NCI-H524 (cell line): ENCODE measurements at regions not wholly inside any gene's neighbourhood (a gene's known extent, or its start where the extent isn't known, plus 50 kb on each side); places are given as distances from the start of the nearest gene placed in this dataset.
A peak's percentile ranks its signal among the peaks of the same experiment; 100 is the strongest.
"Not testable (repeated sequence)": the region's sequence is repeated elsewhere in the genome, so short reads cannot be mapped to it uniquely, and the experiment has no call there.

ENCODE experiments used
- DNase-seq, 2 experiments: peaks; one replicate each; lab custom pipeline; 2025; lab: John Stamatoyannopoulos, UW

DNA sequence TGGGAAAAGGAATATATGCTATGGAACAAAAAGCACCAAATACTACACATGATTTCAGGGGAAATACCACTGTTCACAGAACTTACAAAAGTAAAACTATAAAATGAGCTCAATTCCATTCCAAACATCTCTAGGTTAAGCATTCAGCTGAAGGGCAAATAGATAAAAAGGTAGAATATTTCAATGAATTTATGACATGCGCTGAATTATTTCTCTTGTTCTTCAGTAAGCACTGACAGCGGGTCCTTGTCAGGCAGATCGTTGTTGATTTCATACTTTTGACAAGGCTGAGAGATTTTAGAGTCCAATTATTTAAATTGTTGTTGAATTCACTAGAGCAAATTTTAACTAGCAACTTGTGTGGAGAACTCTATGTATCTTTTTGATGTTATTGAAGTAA, 449.6 kb downstream of the GUCY1A2 start:
- no peak for DNase-seq

DNA sequence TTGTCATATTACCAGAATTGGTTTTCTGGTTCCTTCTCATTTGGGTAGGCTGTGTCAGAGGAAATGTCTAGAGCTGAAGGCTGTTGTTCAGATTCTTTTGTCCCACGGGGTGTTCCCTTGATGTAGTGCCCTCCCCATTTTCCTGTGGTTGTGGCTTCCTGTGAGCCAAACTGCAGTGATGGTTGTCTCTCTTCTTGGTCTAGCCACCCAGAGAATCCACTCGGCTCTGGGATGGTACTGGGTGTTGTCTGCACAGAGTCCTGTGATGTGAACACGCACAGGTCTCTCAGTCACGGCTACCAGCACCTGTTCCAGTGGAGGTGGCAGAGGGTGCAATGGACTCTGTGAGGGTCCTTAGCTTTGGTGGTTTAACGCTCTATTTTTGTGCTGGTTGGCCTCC, 440.9 kb downstream of the GUCY1A2 start:
- not testable (repeated sequence) for DNase-seq

DNA sequence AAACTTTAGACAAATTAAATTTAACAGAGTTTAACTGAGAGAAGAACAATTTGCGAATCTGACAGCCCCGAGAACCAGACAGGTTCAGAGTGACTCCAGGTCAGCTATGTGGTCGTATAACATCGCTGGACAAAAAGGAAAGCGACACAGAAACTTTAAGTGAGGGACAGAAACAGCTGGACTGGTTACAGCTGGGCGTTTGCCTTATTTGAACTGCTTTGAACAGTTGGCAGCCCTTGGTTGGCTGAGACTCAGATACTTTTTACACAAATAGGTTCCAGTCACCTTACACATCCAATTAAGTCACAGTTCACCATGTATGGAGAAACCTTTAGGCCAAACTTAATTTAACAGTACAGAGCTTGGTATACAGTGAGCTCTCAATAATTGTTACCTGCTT, 436.9 kb downstream of the GUCY1A2 start:
- DNase-seq: no peak

DNA sequence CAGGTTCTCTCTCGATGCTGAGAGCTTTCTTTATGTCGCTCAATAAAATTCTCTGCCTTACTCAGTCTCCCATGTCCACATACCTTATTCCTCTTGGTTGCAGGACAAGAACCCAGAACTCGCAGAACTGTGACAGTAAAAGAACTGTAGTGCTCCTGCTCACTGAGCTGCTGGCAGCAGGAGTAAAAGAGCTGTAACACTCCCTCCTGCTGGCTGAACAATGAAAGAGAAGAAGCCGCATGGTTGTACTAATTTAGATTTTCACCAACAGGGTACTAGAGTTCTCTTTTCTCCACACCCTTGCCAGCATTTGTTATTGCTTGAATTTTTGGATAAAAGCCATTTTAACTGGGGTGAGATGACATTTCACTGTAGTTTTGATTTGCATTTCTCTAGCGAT, 433.2 kb downstream of the GUCY1A2 start:
- DNase-seq: peak; percentile 15 to 57

DNA sequence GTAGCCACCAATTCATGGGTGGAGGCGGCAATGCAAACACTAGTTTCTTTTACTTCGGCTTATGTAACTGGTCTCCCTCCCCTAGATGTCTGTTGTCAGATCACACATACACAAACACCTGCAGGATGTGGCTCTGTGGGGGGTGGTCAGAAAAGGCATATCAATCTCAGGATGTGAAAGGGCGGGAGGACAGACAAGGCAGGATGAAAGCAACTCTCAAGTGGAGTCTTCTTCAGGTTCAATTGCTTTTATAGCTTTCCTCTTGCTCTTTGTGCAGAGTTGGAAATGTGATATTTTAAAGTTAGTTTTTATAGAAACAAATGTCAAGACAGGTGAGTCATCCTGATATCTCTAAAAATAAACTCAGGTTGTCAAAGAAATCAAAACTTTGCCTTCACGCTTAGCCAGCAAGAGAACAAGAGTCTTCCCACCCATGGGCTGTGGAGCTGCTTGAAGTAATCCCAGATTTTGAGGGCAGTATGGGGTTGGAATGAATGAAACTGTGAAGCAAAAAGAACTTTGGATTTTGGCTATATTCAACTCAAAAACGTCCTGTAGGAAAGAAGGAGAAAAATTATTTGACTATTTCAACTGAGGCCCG, 423.4 kb downstream of the GUCY1A2 start:
- no peak for DNase-seq

DNA sequence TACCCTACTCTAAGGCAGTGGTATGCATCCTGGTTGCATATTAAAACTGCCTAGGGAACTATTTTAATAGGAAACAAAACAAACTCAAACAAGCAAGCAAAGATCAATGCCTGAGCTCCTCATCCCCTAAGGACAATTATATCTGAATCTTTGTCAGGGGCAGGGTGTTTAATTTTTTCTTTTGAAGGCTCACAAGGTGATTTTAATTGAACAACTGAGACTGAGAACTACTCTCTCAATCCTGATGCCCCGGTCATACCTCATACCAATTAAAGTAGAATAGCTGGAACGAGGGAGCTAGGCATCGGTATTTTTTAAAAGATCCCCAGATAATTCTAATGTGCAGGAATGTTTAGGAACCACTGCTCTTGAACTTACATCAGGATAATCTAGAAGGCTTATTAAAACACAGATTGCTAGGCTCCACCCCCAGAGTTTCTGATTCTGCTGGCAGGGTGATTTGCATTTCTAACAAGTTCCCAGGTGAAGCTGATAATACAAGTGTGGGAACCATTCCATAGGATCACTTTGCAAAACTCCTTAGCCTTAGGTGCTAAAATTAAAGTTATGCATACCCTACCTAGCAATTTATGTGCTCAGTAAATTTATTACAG, 416.5 kb downstream of the GUCY1A2 start:
- DNase-seq: no peak

DNA sequence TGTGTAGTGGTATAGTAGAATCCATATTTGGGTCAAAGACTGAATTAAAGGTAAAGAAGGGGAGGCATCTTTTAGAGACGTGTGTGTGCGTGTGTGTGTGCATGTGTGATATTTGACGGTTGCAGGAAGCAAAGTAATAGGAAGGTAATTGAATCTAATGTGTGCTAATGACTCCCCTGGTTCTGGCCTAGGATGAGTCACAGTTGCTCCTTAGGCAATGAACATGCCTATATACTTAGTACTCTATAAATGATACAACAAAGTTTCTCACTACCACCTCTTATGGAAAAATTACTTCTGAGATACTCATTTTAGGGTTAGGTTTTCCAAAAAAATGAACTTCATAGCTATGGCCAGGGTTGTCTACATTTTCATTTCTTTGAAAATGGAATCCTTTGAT, 409.6 kb downstream of the GUCY1A2 start:
- no peak for DNase-seq

DNA sequence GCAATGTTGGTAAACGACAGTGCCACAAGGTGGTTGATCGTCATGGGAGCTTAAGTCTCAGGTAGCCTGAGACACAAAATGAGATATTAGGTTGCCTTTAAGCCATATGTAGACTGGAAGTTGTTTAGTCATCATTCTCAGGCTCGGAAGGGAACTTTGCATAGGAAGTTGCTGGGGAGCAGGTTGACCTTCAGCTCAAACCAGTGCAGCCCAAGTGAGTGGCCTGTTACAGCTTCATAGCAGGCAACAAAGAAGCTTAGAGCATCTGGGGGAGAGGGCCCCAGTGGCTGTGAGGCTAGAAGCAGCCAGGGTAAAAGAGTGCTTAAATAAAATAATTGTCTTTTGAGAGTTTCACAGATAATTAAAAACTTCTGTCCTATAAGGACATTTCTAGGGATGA, 404.0 kb downstream of the GUCY1A2 start:
- no peak for DNase-seq

DNA sequence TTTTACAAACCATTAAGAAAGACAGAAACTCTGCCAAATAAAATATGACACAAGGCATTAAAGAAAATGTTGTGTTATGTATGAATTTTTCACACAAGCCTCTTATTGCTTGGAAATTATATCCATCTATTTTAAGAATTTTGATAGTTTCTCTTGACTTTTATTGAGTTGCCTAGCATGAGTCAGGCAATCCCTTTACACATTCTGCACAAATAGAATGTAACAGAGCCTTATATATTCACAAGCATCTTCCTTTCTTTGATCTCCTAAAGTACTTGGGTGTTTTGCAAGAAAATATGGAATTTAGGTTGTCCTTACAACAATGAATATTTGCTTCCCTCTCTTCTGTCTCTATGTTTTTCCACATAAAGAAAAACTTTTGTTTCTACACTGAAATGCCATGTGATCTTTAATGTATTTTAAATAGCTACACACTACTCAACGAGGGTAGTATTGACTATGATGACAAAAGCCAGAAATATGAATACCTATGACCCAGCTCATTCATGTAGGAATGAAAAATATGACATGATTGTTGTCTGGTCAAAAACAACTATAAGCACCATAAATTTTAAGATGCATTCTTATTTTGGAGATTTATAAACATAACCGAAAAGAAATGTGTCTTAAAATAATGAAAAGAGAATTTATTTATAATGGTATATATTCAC, 398.8 kb downstream of the GUCY1A2 start:
- DNase-seq: no peak

DNA sequence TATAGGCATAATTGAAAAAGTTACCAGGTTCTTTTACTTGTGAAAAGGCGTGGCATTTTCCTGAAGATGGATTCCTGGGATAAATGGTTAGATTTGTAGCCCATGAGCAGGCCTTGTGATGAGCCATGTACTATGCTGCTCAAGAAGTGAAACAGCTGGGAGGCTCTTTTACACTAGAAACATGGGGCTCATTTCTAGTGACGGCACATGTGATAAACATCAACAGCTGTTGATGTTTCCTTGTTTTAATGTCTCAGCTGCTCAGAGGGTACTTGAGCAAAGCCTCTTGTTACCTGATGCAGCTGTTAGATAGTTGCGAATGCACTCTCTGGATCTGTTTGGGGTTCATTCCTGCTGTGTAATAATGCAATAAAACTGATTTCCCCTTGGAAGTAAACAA, 396.8 kb downstream of the GUCY1A2 start:
- peak; percentile 73 to 92 for DNase-seq
